ENCODE measurements at regions not wholly inside any gene's neighbourhood (a gene's known extent, or its start where the extent isn't known, plus 50 kb on each side); places are given as distances from the start of the nearest gene placed in this dataset.

- TF ChIP-seq, protein P1, sequence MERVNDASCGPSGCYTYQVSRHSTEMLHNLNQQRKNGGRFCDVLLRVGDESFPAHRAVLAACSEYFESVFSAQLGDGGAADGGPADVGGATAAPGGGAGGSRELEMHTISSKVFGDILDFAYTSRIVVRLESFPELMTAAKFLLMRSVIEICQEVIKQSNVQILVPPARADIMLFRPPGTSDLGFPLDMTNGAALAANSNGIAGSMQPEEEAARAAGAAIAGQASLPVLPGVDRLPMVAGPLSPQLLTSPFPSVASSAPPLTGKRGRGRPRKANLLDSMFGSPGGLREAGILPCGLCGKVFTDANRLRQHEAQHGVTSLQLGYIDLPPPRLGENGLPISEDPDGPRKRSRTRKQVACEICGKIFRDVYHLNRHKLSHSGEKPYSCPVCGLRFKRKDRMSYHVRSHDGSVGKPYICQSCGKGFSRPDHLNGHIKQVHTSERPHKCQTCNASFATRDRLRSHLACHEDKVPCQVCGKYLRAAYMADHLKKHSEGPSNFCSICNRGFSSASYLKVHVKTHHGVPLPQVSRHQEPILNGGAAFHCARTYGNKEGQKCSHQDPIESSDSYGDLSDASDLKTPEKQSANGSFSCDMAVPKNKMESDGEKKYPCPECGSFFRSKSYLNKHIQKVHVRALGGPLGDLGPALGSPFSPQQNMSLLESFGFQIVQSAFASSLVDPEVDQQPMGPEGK (CRISPR knock-in tag; IDR thresholded peaks at IDR 0.05; ENCODE audit: borderline replicate concordance), result no peak
These were observed 468.1 kb downstream of the SOX9 start (continued) for GRCh38 chr17:72588961-72589360.

- ATAC-seq, result no peak
- no peak for TF ChIP-seq CSDC2 (CRISPR knock-in tag; IDR thresholded peaks at IDR 0.05)
These were observed 469.6 kb downstream of the SOX9 start for GRCh38 chr17:72590382-72590781.

- no peak for TF ChIP-seq ZNF70 (CRISPR knock-in tag; IDR thresholded peaks at IDR 0.05)
- TF ChIP-seq TCF4 (CRISPR knock-in tag; IDR thresholded peaks at IDR 0.05; ENCODE audit: borderline replicate concordance), result no peak
- TF ChIP-seq PPARA (CRISPR knock-in tag; IDR thresholded peaks at IDR 0.05; ENCODE audit: borderline replicate concordance), result no peak
- TF ChIP-seq ZFP30 (CRISPR knock-in tag; IDR thresholded peaks at IDR 0.05), result no peak
- no peak for TF ChIP-seq SNAI2 (CRISPR knock-in tag; IDR thresholded peaks at IDR 0.05)
- no peak for TF ChIP-seq ESRRG (CRISPR knock-in tag; IDR thresholded peaks at IDR 0.05)
- TF ChIP-seq ZNF565 (CRISPR knock-in tag; conservative IDR thresholded peaks at IDR 0.05; ENCODE audit: low read depth), result no peak
- no peak for TF ChIP-seq CREB5 (CRISPR knock-in tag; IDR thresholded peaks at IDR 0.05; ENCODE audit: low read depth)
- TF ChIP-seq POU6F1 (CRISPR knock-in tag; IDR thresholded peaks at IDR 0.05; ENCODE audit: borderline replicate concordance, low read depth), result no peak
- TF ChIP-seq TOX (CRISPR knock-in tag; IDR thresholded peaks at IDR 0.05; ENCODE audit: borderline replicate concordance), result no peak
- no peak for TF ChIP-seq ZNF8 (CRISPR knock-in tag; IDR thresholded peaks at IDR 0.05)
- TF ChIP-seq ZC3H10 (CRISPR knock-in tag; IDR thresholded peaks at IDR 0.05), result no peak
- no peak for TF ChIP-seq ARNTL (CRISPR knock-in tag; IDR thresholded peaks at IDR 0.05; ENCODE audit: borderline replicate concordance, low read depth)
- ATAC-seq, result no peak
These were observed 470.1 kb downstream of the SOX9 start for GRCh38 chr17:72590882-72591281.

DNA sequence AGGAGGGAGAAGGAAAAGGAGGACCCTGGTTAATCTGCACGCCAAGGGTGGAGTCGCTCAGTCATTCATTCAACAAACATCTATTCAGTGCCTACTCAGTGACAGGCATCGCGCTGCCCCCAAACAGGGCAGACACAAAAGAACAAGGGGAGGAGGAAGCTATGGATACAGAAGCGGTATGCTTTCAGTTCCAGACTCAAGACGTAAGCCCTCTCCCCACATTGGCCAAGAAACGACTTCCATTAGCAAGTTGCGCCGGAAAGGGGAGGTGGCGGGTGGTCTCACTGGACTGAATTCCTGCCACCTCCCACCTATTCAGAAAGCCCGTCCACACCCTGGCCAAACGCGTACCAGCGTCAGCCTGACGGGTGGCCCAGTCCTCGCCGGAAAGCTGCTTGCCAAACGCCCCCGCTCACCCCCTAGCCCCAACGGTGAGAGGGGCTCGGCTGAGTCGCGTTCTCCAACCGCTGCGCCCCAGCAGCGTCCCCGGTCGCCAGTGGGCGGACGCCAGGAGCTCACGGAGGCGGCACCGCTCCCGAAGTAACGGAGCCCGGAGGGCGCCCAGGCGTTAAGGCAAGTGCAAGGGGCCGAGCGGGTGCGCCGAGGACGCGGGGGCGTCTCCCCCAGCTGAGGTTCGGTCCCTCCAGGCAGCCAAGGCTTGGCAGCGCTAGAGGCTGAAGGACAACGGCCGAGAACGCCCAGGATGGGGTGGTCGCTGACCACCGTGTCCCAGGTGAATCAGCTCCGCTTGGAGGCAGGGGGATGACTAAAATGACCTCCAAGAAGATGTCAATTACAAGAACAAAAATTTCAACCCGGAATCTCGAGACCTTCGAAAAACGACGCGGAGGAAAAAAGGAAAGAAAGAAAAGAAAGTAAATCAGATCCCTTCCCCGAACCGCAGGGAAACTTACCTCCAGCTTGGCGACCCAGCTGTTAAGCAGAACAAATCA lies 470.7 kb downstream of the SOX9 start:
- TF ChIP-seq ESRRG (CRISPR knock-in tag; IDR thresholded peaks at IDR 0.05) (no peak), CSRNP3 (CRISPR knock-in tag; IDR thresholded peaks at IDR 0.05) (no peak), GLIS3 (CRISPR knock-in tag; IDR thresholded peaks at IDR 0.05) (0 out of 2 replicates have a peak, but pooled peaks have one; percentile 2)
- ATAC-seq, result peak; percentile 44

- peak; percentile 93 for ATAC-seq
- peak; percentile 75; the same call in 1 of the 2 replicates for TF ChIP-seq ESRRG (CRISPR knock-in tag; IDR thresholded peaks at IDR 0.05)
- no peak for TF ChIP-seq ZC3H10 (CRISPR knock-in tag; IDR thresholded peaks at IDR 0.05)
- TF ChIP-seq POU6F1 (CRISPR knock-in tag; IDR thresholded peaks at IDR 0.05; ENCODE audit: borderline replicate concordance, low read depth), result no peak
- no peak for TF ChIP-seq ZFP30 (CRISPR knock-in tag; IDR thresholded peaks at IDR 0.05)
- TF ChIP-seq TCF4 (CRISPR knock-in tag; IDR thresholded peaks at IDR 0.05; ENCODE audit: borderline replicate concordance), result no peak
- 0 out of 2 replicates have a peak, but pooled peaks have one; percentile 15 for TF ChIP-seq ZFP3 (CRISPR knock-in tag; IDR thresholded peaks at IDR 0.05)
- TF ChIP-seq ISL1 (CRISPR knock-in tag; IDR thresholded peaks at IDR 0.05), result no peak
- TF ChIP-seq OSR1 (CRISPR knock-in tag; IDR thresholded peaks at IDR 0.05), result no peak
- no peak for TF ChIP-seq ZNF70 (CRISPR knock-in tag; IDR thresholded peaks at IDR 0.05)
- TF ChIP-seq CSRNP3 (CRISPR knock-in tag; IDR thresholded peaks at IDR 0.05), result 0 out of 2 replicates have a peak, but pooled peaks have one; percentile 69
- TF ChIP-seq ZNF8 (CRISPR knock-in tag; IDR thresholded peaks at IDR 0.05), result no peak
- no peak for TF ChIP-seq PPARA (CRISPR knock-in tag; IDR thresholded peaks at IDR 0.05; ENCODE audit: borderline replicate concordance)
- TF ChIP-seq ZNF565 (CRISPR knock-in tag; conservative IDR thresholded peaks at IDR 0.05; ENCODE audit: low read depth), result no peak
- no peak for TF ChIP-seq RARB (CRISPR knock-in tag; IDR thresholded peaks at IDR 0.05)
- TF ChIP-seq TOX (CRISPR knock-in tag; IDR thresholded peaks at IDR 0.05; ENCODE audit: borderline replicate concordance), result no peak
- no peak for TF ChIP-seq CSDC2 (CRISPR knock-in tag; IDR thresholded peaks at IDR 0.05)
- TF ChIP-seq ARNTL (CRISPR knock-in tag; IDR thresholded peaks at IDR 0.05; ENCODE audit: borderline replicate concordance, low read depth), result no peak
- TF ChIP-seq GLIS3 (CRISPR knock-in tag; IDR thresholded peaks at IDR 0.05), result peak; percentile 86; the same call in 1 of the 2 replicates
These were observed 471.6 kb downstream of the SOX9 start for GRCh38 chr17:72592242-72592966.
